Stimulated activated memory B cell treated with anti-CD40 and anti-IgM and Interleukin-4, amounts not matched to agents 10 μg/mL and 1 μg/mL and 100 μg/mL, for 72 hours (primary cell): ENCODE measurements at regions not wholly inside any gene's neighbourhood (a gene's known extent, or its start where the extent isn't known, plus 50 kb on each side); places are given as distances from the start of the nearest gene placed in this dataset.

ENCODE experiments used
- ATAC-seq: fragments of 150-1000 bp; cut with Tn5 transposase; 2 replicates; pipeline ENCODE4 v1.10.0; 2021
- H3K27ac Mint-ChIP-seq: one replicate; pipeline ENCODE4 v1.8.0; 2022; ENCODE audit warnings: mild to moderate bottlenecking, mixed read lengths
- H3K27me3 Mint-ChIP-seq: one replicate; pipeline ENCODE4 v1.8.0; 2022; ENCODE audit warnings: mixed read lengths
- H3K36me3 Mint-ChIP-seq: one replicate; pipeline ENCODE4 v1.8.0; 2022; ENCODE audit warnings: mixed read lengths
- H3K4me1 Mint-ChIP-seq: one replicate; pipeline ENCODE4 v1.8.0; 2022; ENCODE audit warnings: mixed read lengths
- H3K4me3 Mint-ChIP-seq: one replicate; pipeline ENCODE4 v1.8.0; 2022; ENCODE audit warnings: mild to moderate bottlenecking, moderate library complexity, mixed read lengths
- H3K9me3 Mint-ChIP-seq: one replicate; pipeline ENCODE4 v1.8.0; 2022; ENCODE audit warnings: mixed read lengths

DNA sequence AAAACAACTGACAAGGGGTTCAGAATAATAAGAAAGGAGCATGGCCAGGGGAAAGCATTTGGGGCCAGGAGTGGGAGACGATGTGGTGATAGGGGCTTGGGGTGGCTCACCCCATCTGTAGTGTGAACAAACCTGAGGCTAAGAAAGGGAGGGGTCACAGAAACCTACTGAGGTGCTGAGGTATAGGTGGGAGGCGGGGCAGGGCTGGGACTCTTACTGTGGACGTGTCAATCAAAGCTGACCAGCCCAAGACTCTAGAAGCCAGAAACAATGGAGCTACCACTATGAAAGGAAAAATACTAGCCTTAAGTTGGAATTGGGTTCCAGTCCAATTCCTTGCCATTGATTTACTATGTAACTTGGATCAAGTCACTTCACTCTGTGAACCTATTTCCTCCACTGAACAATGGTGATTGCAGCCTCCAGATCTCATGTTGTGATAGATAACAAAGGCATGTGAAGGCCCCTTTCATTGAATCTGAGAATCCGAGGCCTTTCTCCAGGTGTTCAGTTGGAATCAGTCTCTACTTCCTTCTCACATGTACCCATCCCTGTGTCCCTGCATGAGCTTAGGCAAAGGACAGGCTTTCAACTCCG lies 260.9 kb upstream of the HES1 start:
- no peaks in the 10 kb centered on the region for H3K9me3 Mint-ChIP-seq
- no peaks in the 10 kb centered on the region for H3K36me3 Mint-ChIP-seq
- H3K4me1 Mint-ChIP-seq = peaks cover 52% of the 10 kb centered on the region
- no peak overlapping the region for H3K27ac Mint-ChIP-seq
- ATAC-seq = no peak
- H3K4me3 Mint-ChIP-seq = no peak overlapping the region
- H3K27me3 Mint-ChIP-seq = no peaks in the 10 kb centered on the region

- H3K4me3 Mint-ChIP-seq = no peak overlapping the region
- no peaks in the 10 kb centered on the region for H3K36me3 Mint-ChIP-seq
Observed at GRCh38 chr3:193875601-193876321, 260.2 kb upstream of the HES1 start.

GRCh38 chr3:193879099-193879863 lies 256.7 kb upstream of the HES1 start:
- H3K9me3 Mint-ChIP-seq = no peaks in the 10 kb centered on the region
- peak overlapping the region; percentile 47 for H3K4me3 Mint-ChIP-seq
- H3K27me3 Mint-ChIP-seq = peaks cover 14% of the 10 kb centered on the region
- no peaks in the 10 kb centered on the region for H3K36me3 Mint-ChIP-seq
- peak; percentile 76 for ATAC-seq
- peaks cover 32% of the 10 kb centered on the region for H3K4me1 Mint-ChIP-seq
- H3K27ac Mint-ChIP-seq = peak overlapping the region; percentile 80

More at GRCh38 chr3:193875601-193876321, 260.2 kb upstream of the HES1 start:
- Mint-ChIP-seq H3K27ac (no peak overlapping the region), H3K9me3 (no peaks in the 10 kb centered on the region), H3K4me1 (peaks cover 45% of the 10 kb centered on the region), H3K27me3 (no peaks in the 10 kb centered on the region)
- no peak for ATAC-seq

GRCh38 chr3:193879864-193880242 lies 256.1 kb upstream of the HES1 start:
- Mint-ChIP-seq H3K9me3 (no peaks in the 10 kb centered on the region), H3K27me3 (peaks cover 14% of the 10 kb centered on the region), H3K36me3 (no peaks in the 10 kb centered on the region), H3K27ac (peak overlapping the region; percentile 80), H3K4me1 (peaks cover 35% of the 10 kb centered on the region), H3K4me3 (no peak overlapping the region)
- peak; percentile 17 for ATAC-seq

- Mint-ChIP-seq H3K36me3 (no peaks in the 10 kb centered on the region), H3K4me1 (peaks cover 31% of the 10 kb centered on the region), H3K27me3 (peaks cover 14% of the 10 kb centered on the region), H3K27ac (no peak overlapping the region), H3K9me3 (peaks cover 5% of the 10 kb centered on the region), H3K4me3 (no peak overlapping the region)
- ATAC-seq = no peak
Observed at GRCh38 chr3:193882091-193882490, 253.9 kb upstream of the HES1 start.

- Mint-ChIP-seq H3K4me1 (peaks cover 28% of the 10 kb centered on the region), H3K9me3 (peaks cover 5% of the 10 kb centered on the region), H3K27ac (no peak overlapping the region), H3K36me3 (no peaks in the 10 kb centered on the region), H3K4me3 (no peak overlapping the region), H3K27me3 (peaks cover 14% of the 10 kb centered on the region)
- no peak for ATAC-seq
Observed at GRCh38 chr3:193883551-193883950, 252.4 kb upstream of the HES1 start.

DNA sequence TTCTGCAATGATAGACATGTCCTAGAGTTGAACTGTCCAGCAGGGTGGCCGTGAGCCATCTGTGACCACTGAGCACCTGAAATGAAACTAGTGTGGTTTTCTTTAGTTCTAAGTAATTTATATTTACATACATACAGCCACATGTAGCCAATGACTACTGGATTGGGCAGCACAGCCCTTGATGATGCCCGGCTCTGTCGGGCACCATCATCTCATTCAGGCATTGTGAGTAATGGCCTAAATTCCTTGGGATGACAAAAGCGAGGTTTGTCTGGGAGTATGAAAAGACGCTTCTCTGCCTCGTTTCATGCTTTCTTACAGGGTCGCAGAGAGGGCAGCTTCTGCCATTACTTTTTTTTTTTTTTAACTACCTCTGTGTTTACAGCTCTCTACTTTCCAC lies 251.9 kb upstream of the HES1 start:
- peaks cover 5% of the 10 kb centered on the region for H3K9me3 Mint-ChIP-seq
- no peaks in the 10 kb centered on the region for H3K36me3 Mint-ChIP-seq
- peaks cover 25% of the 10 kb centered on the region for H3K4me1 Mint-ChIP-seq
- no peak for ATAC-seq
- peaks cover 14% of the 10 kb centered on the region for H3K27me3 Mint-ChIP-seq
- H3K4me3 Mint-ChIP-seq = no peak overlapping the region
- no peak overlapping the region for H3K27ac Mint-ChIP-seq

- H3K27ac Mint-ChIP-seq = no peak overlapping the region
- no peak for ATAC-seq
- H3K4me3 Mint-ChIP-seq = no peak overlapping the region
- peaks cover 5% of the 10 kb centered on the region for H3K9me3 Mint-ChIP-seq
- peaks cover 14% of the 10 kb centered on the region for H3K27me3 Mint-ChIP-seq
- peaks cover 19% of the 10 kb centered on the region for H3K4me1 Mint-ChIP-seq
- H3K36me3 Mint-ChIP-seq = no peaks in the 10 kb centered on the region
Observed at GRCh38 chr3:193884652-193885051, 251.3 kb upstream of the HES1 start.

- no peak overlapping the region for H3K27ac Mint-ChIP-seq
- H3K4me3 Mint-ChIP-seq = no peak overlapping the region
- ATAC-seq = no peak
- H3K4me1 Mint-ChIP-seq = peaks cover 15% of the 10 kb centered on the region
- peaks cover 14% of the 10 kb centered on the region for H3K27me3 Mint-ChIP-seq
- no peaks in the 10 kb centered on the region for H3K36me3 Mint-ChIP-seq
- peaks cover 5% of the 10 kb centered on the region for H3K9me3 Mint-ChIP-seq
Observed at GRCh38 chr3:193885832-193886231, 250.1 kb upstream of the HES1 start.

- no peaks in the 10 kb centered on the region for H3K36me3 Mint-ChIP-seq
- peaks cover 5% of the 10 kb centered on the region for H3K9me3 Mint-ChIP-seq
- H3K27ac Mint-ChIP-seq = no peak overlapping the region
- peaks cover 7% of the 10 kb centered on the region for H3K4me1 Mint-ChIP-seq
- ATAC-seq = no peak
- H3K27me3 Mint-ChIP-seq = no peaks in the 10 kb centered on the region
- H3K4me3 Mint-ChIP-seq = no peak overlapping the region
Observed at GRCh38 chr3:193890016-193890897, 245.7 kb upstream of the HES1 start.

DNA sequence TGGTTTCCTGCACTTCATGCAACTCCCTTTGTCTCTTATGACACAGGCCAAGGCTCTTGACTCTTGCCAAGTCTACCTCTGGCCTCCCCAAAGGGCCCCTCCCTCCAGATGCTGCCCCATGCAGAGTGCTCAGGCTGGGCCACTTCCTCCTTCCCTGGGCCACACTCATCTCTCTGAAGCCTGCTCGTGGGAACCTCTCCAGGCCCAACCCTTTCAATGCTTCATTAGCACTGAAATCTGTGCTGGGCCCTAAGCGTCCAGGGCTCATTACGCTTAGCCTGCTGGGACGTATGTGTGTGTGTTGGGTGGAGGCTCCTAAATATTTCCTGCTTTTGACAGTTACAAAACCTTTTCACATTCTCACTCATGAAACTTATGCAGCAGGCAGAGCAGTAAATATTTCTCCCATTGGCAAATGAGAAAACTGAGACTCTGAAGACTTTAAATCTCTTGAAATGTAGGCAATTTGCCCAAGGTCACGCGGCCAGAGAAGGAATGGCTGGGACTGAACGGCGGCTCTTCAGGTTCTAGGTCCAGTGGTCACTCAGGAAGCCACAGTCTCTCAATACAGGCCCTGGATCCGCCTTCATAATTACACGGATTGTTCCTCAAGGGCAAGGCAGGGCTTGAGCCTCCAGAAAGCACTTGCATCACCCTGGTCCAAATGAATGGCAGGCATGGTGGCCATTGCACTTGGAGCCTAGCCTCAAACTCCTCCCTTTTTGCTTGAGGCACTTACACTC lies 241.7 kb upstream of the HES1 start:
- ATAC-seq = peak; percentile 70
- H3K4me3 Mint-ChIP-seq = no peak overlapping the region

DNA sequence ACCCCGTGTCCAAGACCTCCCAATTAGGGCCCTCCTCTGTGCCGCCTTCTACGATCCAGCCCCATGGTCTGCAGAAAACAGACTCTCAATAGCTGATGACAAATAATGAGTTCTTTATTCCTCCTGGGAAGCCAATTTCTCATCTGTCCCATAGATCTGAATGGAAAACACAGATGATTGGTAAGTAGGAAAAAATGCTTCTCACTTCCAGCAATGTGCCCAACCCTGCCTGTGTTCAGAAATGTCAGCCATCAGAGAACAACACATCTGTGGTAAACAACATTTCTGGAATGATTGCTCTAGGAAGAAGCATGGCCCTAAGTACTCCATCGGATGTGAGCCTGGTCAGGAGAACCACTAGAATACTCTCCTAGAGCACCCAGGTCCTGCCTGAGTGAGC lies 240.5 kb upstream of the HES1 start:
- H3K27me3 Mint-ChIP-seq = no peaks in the 10 kb centered on the region
- H3K36me3 Mint-ChIP-seq = no peaks in the 10 kb centered on the region
- H3K27ac Mint-ChIP-seq = no peak overlapping the region

More for the DNA sequence above, 241.7 kb upstream of the HES1 start:
- no peak overlapping the region for H3K27ac Mint-ChIP-seq
- peaks cover 17% of the 10 kb centered on the region for H3K4me1 Mint-ChIP-seq
- no peaks in the 10 kb centered on the region for H3K27me3 Mint-ChIP-seq
- H3K9me3 Mint-ChIP-seq = no peaks in the 10 kb centered on the region
- no peaks in the 10 kb centered on the region for H3K36me3 Mint-ChIP-seq

DNA sequence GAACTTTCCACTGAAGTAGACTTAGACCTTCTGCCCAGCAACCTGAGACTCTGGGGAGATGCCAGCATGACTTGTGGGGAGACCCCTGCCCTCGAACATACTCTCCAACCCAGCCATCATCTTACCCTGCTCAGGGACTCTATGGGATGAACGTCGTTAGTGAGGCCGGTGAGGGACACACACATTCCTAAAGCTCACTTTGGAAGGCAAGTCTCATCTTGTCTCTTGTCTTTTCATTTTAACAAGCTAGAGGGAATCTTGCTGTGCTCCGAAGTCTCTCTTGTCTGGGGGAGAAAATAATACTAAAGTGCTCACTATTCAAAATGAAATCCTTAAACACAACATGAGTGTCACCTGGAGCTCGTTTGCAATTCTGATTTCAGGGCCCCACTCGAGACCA lies 239.5 kb upstream of the HES1 start:
- Mint-ChIP-seq H3K4me3 (no peak overlapping the region), H3K9me3 (no peaks in the 10 kb centered on the region), H3K27me3 (no peaks in the 10 kb centered on the region), H3K36me3 (no peaks in the 10 kb centered on the region), H3K4me1 (peaks cover 17% of the 10 kb centered on the region), H3K27ac (no peak overlapping the region)
- ATAC-seq = no peak

More for the DNA sequence above, 240.5 kb upstream of the HES1 start:
- Mint-ChIP-seq H3K9me3 (no peaks in the 10 kb centered on the region), H3K4me1 (peaks cover 17% of the 10 kb centered on the region), H3K4me3 (no peak overlapping the region)
- no peak for ATAC-seq

- Mint-ChIP-seq H3K4me3 (no peak overlapping the region), H3K4me1 (peaks cover 17% of the 10 kb centered on the region), H3K27ac (no peak overlapping the region), H3K27me3 (no peaks in the 10 kb centered on the region), H3K9me3 (no peaks in the 10 kb centered on the region), H3K36me3 (no peaks in the 10 kb centered on the region)
- no peak for ATAC-seq
Observed at GRCh38 chr3:193897288-193897687, 238.7 kb upstream of the HES1 start.
